Dermis blood vessel endothelial cell (primary cell): ENCODE measurements at regions not wholly inside any gene's neighbourhood (a gene's known extent, or its start where the extent isn't known, plus 50 kb on each side); places are given as distances from the start of the nearest gene placed in this dataset.
"Not testable (repeated sequence)": the region's sequence is repeated elsewhere in the genome, so short reads cannot be mapped to it uniquely, and the experiment has no call there.

Source experiments
- DNase-seq: peaks from one replicate; pipeline ENCODE4 v3.0.0; 2010

- DNase-seq, result no peak
Observed at GRCh38 chr1:29555043-29555620, 318.8 kb downstream of the PTPRU start.

- no peak for DNase-seq
Observed at GRCh38 chr1:29554208-29554778, 318.0 kb downstream of the PTPRU start.

- no peak for DNase-seq
Observed at GRCh38 chr1:29551123-29551936, 315.0 kb downstream of the PTPRU start.

- no peak for DNase-seq
Observed at GRCh38 chr1:29550119-29550841, 314.0 kb downstream of the PTPRU start.

GRCh38 chr1:29549728-29550118 is 313.4 kb downstream of the PTPRU start:
- not testable (repeated sequence) for DNase-seq

GRCh38 chr1:29549001-29549400 is 312.7 kb downstream of the PTPRU start:
- no peak for DNase-seq

GRCh38 chr1:29548091-29548490 is 311.8 kb downstream of the PTPRU start:
- no peak for DNase-seq

GRCh38 chr1:29547300-29547699 is 311.0 kb downstream of the PTPRU start:
- no peak for DNase-seq

- DNase-seq, result no peak
Observed at GRCh38 chr1:29546496-29546895, 310.2 kb downstream of the PTPRU start.

- no peak for DNase-seq
Observed at GRCh38 chr1:29544406-29544805, 308.1 kb downstream of the PTPRU start.

GRCh38 chr1:29543586-29543985 is 307.3 kb downstream of the PTPRU start:
- no peak for DNase-seq

- DNase-seq, result peak; percentile 30
Observed at GRCh38 chr1:29542548-29542947, 306.2 kb downstream of the PTPRU start.

- no peak for DNase-seq
Observed at GRCh38 chr1:29541631-29542030, 305.3 kb downstream of the PTPRU start.

GRCh38 chr1:29540801-29541357 is 304.6 kb downstream of the PTPRU start:
- no peak for DNase-seq

- no peak for DNase-seq
Observed at GRCh38 chr1:29539971-29540370, 303.6 kb downstream of the PTPRU start.

- DNase-seq, result no peak
Observed at GRCh38 chr1:29538586-29538985, 302.3 kb downstream of the PTPRU start.

- no peak for DNase-seq
Observed at GRCh38 chr1:29532751-29533150, 296.4 kb downstream of the PTPRU start.

- no peak for DNase-seq
Observed at GRCh38 chr1:29532285-29532684, 296.0 kb downstream of the PTPRU start.

- no peak for DNase-seq
Observed at GRCh38 chr1:29531596-29531995, 295.3 kb downstream of the PTPRU start.

GRCh38 chr1:29529677-29530278 is 293.5 kb downstream of the PTPRU start:
- DNase-seq, result no peak

- DNase-seq, result no peak
Observed at GRCh38 chr1:29527314-29528004, 291.1 kb downstream of the PTPRU start.

- no peak for DNase-seq
Observed at GRCh38 chr1:29525941-29526340, 289.6 kb downstream of the PTPRU start.
